Transverse colon (tissue), 3 donors: ENCODE measurements at regions not wholly inside any gene's neighbourhood (a gene's known extent, or its start where the extent isn't known, plus 50 kb on each side); places are given as distances from the start of the nearest gene placed in this dataset.

Source experiments
- POLR2A ChIP-seq: fragments of 450-650 bp; IDR thresholded peaks from one replicate; pipeline ENCODE4 v1.6.1; 2016; ENCODE audit warnings: antibody characterized with exemption, mild to moderate bottlenecking, moderate library complexity
- TF ChIP-seq, protein P1 (sequence below), 5 experiments: fragments of 200-600 bp in 3 of 5; fragments of 450-650 bp in 2 of 5; sonication (generic) in 3 of 5; IDR thresholded peaks; 1 replicate in 2 of 5; 2 replicates in 3 of 5; pipeline ENCODE4 v1.5.1; 2016 to 2017; ENCODE audit warnings: antibody characterized with exemption in 5 of 5, inconsistent platforms in 3 of 5, mild to moderate bottlenecking in 2 of 5, moderate library complexity in 1 of 5

DNA sequence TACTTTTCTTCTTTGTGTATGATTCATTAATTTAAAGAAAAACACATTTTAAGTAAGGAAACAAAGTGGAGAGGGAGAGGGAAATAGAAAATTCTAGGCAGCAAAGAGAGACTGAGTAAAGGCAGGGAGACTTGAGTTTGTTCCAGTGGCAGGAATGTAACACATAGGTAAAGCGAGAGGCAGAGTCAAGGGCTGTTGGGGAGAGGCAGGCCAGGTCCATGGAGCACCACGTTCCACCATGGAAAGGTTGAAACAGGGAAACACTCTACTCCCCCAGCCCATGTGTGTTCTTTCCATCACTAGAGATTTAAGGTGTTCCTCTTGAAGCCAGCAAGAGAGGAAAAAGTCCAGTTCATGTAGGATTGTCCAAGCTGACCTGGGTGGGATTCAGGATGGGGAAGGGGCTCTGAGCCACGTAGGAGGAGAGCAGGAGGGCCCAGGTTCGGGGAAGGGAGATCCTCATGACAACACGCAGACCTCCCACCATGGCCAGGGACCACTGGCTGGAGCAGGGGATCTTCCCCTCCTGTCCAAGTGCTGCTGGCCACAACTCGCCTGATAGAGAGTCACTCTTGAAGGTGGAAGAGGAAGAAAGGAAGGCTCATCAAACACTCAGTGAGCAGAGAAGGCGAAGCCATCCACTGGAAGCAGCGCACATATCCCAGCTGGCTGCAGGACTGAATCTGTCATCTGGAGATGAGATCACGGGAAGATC, 666.4 kb upstream of the MKI67 start:
- no peak for TF ChIP-seq POLR2A
- TF ChIP-seq, protein P1, sequence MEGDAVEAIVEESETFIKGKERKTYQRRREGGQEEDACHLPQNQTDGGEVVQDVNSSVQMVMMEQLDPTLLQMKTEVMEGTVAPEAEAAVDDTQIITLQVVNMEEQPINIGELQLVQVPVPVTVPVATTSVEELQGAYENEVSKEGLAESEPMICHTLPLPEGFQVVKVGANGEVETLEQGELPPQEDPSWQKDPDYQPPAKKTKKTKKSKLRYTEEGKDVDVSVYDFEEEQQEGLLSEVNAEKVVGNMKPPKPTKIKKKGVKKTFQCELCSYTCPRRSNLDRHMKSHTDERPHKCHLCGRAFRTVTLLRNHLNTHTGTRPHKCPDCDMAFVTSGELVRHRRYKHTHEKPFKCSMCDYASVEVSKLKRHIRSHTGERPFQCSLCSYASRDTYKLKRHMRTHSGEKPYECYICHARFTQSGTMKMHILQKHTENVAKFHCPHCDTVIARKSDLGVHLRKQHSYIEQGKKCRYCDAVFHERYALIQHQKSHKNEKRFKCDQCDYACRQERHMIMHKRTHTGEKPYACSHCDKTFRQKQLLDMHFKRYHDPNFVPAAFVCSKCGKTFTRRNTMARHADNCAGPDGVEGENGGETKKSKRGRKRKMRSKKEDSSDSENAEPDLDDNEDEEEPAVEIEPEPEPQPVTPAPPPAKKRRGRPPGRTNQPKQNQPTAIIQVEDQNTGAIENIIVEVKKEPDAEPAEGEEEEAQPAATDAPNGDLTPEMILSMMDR (IDR thresholded peaks at IDR 0.05) = no peak
